Glutamatergic neuron (in vitro differentiated cells): ENCODE measurements at regions not wholly inside any gene's neighbourhood (a gene's known extent, or its start where the extent isn't known, plus 50 kb on each side); places are given as distances from the start of the nearest gene placed in this dataset.

Source experiments
- DNase-seq: peaks from one replicate; pipeline ENCODE4 v3.0.0; 2022
- H3K27ac Mint-ChIP-seq: one replicate; pipeline ENCODE4 v1.8.0; 2020; ENCODE audit warnings: mild to moderate bottlenecking, mixed read lengths, inconsistent platforms; ENCODE audit not compliant: unreplicated experiment
- H3K27me3 Mint-ChIP-seq: one replicate; pipeline ENCODE4 v1.8.0; 2020; ENCODE audit warnings: mild to moderate bottlenecking, moderate library complexity, mixed read lengths, inconsistent platforms; ENCODE audit not compliant: unreplicated experiment
- H3K36me3 Mint-ChIP-seq: one replicate; pipeline ENCODE4 v1.8.0; 2020; ENCODE audit warnings: mild to moderate bottlenecking, mixed read lengths, inconsistent platforms; ENCODE audit not compliant: unreplicated experiment
- H3K4me1 Mint-ChIP-seq: one replicate; pipeline ENCODE4 v1.8.0; 2020; ENCODE audit warnings: mild to moderate bottlenecking, low read depth, mixed read lengths, inconsistent platforms; ENCODE audit not compliant: unreplicated experiment
- H3K4me3 Mint-ChIP-seq: one replicate; pipeline ENCODE4 v1.8.0; 2020; ENCODE audit warnings: mild to moderate bottlenecking, mixed read lengths, inconsistent platforms; ENCODE audit not compliant: unreplicated experiment
- H3K9me3 Mint-ChIP-seq: one replicate; pipeline ENCODE4 v1.8.0; 2020; ENCODE audit warnings: mild to moderate bottlenecking, moderate library complexity, mixed read lengths, inconsistent platforms; ENCODE audit not compliant: unreplicated experiment
- TF ChIP-seq, protein P1 (sequence below): fragments of 200-600 bp; sonication (generic); IDR thresholded peaks from one replicate; pipeline ENCODE4 v1.5.0; 2021; ENCODE audit not compliant: partially characterized antibody, unreplicated experiment

DNA sequence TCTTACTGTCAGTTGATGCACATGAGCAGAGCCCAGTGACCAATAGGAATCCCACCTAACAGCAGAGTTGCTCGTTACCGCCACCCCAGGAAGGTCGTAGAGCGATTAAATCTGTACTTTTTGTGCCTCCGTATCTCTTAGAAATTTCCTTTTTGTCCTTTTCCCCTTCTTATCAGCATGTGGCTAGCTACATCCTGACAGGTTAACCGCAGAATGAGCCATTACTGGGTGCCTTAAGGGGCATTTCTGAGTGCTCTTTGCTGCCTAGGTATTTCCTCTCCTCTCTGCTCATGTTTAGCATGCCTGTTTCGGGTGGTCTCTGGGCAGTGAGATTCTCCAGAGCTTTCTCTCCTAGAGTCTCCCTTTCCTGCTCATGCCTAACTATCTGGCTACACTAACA, 530.5 kb downstream of the FAM133A start:
- H3K36me3 Mint-ChIP-seq: no peaks in the 10 kb centered on the region
- no peak overlapping the region for H3K4me3 Mint-ChIP-seq
- DNase-seq: no peak
- H3K27ac Mint-ChIP-seq: no peak overlapping the region
- no peaks in the 10 kb centered on the region for H3K27me3 Mint-ChIP-seq
- H3K4me1 Mint-ChIP-seq: no peaks in the 10 kb centered on the region
- H3K9me3 Mint-ChIP-seq: no peaks in the 10 kb centered on the region
- TF ChIP-seq, protein P1, sequence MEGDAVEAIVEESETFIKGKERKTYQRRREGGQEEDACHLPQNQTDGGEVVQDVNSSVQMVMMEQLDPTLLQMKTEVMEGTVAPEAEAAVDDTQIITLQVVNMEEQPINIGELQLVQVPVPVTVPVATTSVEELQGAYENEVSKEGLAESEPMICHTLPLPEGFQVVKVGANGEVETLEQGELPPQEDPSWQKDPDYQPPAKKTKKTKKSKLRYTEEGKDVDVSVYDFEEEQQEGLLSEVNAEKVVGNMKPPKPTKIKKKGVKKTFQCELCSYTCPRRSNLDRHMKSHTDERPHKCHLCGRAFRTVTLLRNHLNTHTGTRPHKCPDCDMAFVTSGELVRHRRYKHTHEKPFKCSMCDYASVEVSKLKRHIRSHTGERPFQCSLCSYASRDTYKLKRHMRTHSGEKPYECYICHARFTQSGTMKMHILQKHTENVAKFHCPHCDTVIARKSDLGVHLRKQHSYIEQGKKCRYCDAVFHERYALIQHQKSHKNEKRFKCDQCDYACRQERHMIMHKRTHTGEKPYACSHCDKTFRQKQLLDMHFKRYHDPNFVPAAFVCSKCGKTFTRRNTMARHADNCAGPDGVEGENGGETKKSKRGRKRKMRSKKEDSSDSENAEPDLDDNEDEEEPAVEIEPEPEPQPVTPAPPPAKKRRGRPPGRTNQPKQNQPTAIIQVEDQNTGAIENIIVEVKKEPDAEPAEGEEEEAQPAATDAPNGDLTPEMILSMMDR: no peak

DNA sequence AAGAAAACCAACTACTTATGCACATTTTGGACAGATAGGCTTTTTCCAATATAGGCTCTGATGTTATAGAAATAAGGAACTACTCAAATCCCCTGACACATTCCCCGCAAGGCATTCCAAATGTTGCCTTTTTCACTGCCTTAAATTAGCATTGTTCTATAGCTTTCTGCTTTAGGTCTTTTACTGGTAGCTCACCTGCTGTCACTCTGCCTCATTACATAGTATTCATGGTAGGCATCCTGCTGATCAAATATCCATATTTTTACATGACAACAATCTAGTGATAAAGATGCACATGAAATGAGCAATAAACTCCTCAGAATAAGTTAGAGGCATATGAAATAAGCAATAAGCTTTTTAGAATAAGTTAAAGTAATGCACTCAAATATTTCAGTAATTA, 542.7 kb downstream of the FAM133A start:
- no peaks in the 10 kb centered on the region for H3K4me1 Mint-ChIP-seq
- TF ChIP-seq, protein P1: no peak
- no peaks in the 10 kb centered on the region for H3K36me3 Mint-ChIP-seq
- no peak overlapping the region for H3K27ac Mint-ChIP-seq
- H3K4me3 Mint-ChIP-seq: no peak overlapping the region
- no peak for DNase-seq
- no peaks in the 10 kb centered on the region for H3K9me3 Mint-ChIP-seq
- H3K27me3 Mint-ChIP-seq: no peaks in the 10 kb centered on the region

DNA sequence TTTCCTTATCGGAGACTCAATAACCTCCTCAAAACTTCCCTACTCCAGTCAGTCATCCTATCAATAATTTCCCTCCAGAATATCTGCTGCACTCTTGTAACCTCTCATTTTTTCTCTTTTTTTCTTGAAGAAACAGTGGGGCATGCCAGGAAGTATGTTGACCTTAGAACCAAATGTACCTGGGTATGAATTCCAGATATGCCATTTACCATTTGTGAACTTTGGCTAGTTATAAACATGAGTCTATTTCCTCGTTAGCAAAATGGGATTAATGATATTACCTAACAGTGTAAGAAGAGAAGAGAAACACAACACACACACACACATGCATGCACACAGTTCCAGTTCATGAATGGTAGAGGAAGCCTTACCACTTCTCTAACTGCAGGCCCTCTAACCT, 578.2 kb downstream of the FAM133A start:
- Mint-ChIP-seq H3K36me3 (peaks cover under 1% of the 10 kb centered on the region), H3K27ac (no peak overlapping the region), H3K4me3 (no peak overlapping the region), H3K4me1 (no peaks in the 10 kb centered on the region), H3K27me3 (no peaks in the 10 kb centered on the region), H3K9me3 (peaks cover 2% of the 10 kb centered on the region)
- DNase-seq: no peak
- TF ChIP-seq, protein P1: no peak

DNA sequence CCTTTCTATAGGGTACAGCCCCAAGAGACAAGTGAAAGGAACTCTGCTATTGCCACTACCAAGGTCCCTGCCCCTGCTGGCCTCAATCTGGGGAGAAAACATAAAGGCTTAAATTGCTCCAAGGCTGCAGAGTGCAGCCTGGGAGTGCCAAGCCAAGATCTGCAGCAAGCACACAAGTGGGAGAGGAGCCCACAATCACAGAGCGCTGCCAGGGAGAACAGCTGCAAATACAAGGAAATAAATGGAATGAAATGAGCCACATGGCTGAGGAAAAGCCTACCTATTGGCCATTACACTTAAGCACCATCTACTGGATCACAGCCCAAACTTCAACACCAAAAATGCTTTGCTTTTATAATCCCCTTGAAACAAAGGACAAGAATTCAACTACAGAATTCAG, 582.4 kb downstream of the FAM133A start:
- DNase-seq: no peak
- Mint-ChIP-seq H3K4me1 (no peaks in the 10 kb centered on the region), H3K9me3 (peaks cover 2% of the 10 kb centered on the region), H3K36me3 (no peaks in the 10 kb centered on the region), H3K27ac (no peak overlapping the region), H3K4me3 (no peak overlapping the region), H3K27me3 (no peaks in the 10 kb centered on the region)
- TF ChIP-seq, protein P1: no peak

DNA sequence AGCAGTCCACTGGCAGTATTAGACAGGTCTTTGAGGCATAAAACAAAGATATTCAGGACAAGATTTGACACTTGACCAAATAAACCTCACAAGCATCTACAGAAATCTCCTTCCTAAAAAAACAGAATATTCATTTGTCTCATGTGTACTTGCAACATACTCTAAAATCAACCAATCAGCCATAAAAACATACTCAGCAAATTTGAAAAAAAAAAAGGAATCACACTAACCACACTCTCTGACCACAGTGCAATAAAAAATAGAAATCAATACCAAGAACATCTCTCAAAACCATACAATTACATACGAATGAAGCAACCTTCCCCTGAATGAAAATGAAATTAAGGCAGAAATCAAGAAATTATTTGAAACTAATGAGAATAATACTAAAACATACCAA, 591.3 kb downstream of the FAM133A start:
- no peaks in the 10 kb centered on the region for H3K9me3 Mint-ChIP-seq
- TF ChIP-seq, protein P1: no peak
- H3K36me3 Mint-ChIP-seq: no peaks in the 10 kb centered on the region
- H3K4me1 Mint-ChIP-seq: no peaks in the 10 kb centered on the region
- H3K27ac Mint-ChIP-seq: no peak overlapping the region
- H3K4me3 Mint-ChIP-seq: no peak overlapping the region
- no peak for DNase-seq
- H3K27me3 Mint-ChIP-seq: no peaks in the 10 kb centered on the region
